H1 (cell line): ENCODE measurements at regions not wholly inside any gene's neighbourhood (a gene's known extent, or its start where the extent isn't known, plus 50 kb on each side); places are given as distances from the start of the nearest gene placed in this dataset.

ENCODE experiments used
- ATF3 ChIP-seq: IDR thresholded peaks from 2 replicates; pipeline ENCODE4 v1.6.1; 2011; ENCODE audit warnings: low read depth, mild to moderate bottlenecking, low read length; ENCODE audit not compliant: insufficient read depth
- BCL11A ChIP-seq, 2 experiments: IDR thresholded peaks; one replicate each; pipeline ENCODE4 v1.6.1; 2011; ENCODE audit warnings: low read depth in 2 of 2, low read length in 2 of 2, mild to moderate bottlenecking in 2 of 2
- CHD1 ChIP-seq: IDR thresholded peaks from 2 replicates; pipeline ENCODE4 v1.6.1; 2012; ENCODE audit warnings: low read depth, low read length, improper control_type of control experiment
- CHD2 ChIP-seq: IDR thresholded peaks from 2 replicates; pipeline ENCODE4 v1.6.1; 2012; ENCODE audit warnings: low read length, improper control_type of control experiment
- E2F6 ChIP-seq: IDR thresholded peaks from 2 replicates; pipeline ENCODE4 v1.6.1; 2012; ENCODE audit warnings: inconsistent platforms
- EP300 ChIP-seq, 2 experiments: IDR thresholded peaks; 1 replicate in 1 of 2; 2 replicates in 1 of 2; pipeline ENCODE4 v1.6.1; 2011 to 2012; ENCODE audit warnings: low read depth in 2 of 2, low read length in 2 of 2, mild to moderate bottlenecking in 2 of 2, borderline replicate concordance in 1 of 2, inconsistent platforms in 1 of 2, moderate library complexity in 1 of 2
- EZH2 ChIP-seq: fragments of 200-600 bp; sonication (generic); IDR thresholded peaks from 2 replicates; pipeline ENCODE4 v1.7.1; 2012; ENCODE audit warnings: low read depth, mild to moderate bottlenecking, moderate library complexity, low read length, inconsistent platforms; ENCODE audit not compliant: severe bottlenecking
- HDAC2 ChIP-seq, 2 experiments: fragments of 300-600 bp in 1 of 2; sonication (generic) in 1 of 2; IDR thresholded peaks; 2 replicates each; pipeline ENCODE4 v1.6.1; 2011 to 2012; ENCODE audit warnings: low read depth in 2 of 2, low read length in 2 of 2, mild to moderate bottlenecking in 2 of 2, moderate library complexity in 2 of 2, borderline replicate concordance in 1 of 2, inconsistent platforms in 1 of 2
- JUN ChIP-seq: IDR thresholded peaks from 2 replicates; pipeline ENCODE4 v1.6.1; 2011; ENCODE audit warnings: low read depth, mild to moderate bottlenecking, improper control_type of control experiment, low read length
- KDM1A ChIP-seq: fragments of 200-600, 300-600 bp; sonication (generic); IDR thresholded peaks from 2 replicates; pipeline ENCODE4 v1.7.1; 2016; ENCODE audit warnings: mild to moderate bottlenecking, low read length, borderline replicate concordance
- NANOG ChIP-seq: IDR thresholded peaks from 2 replicates; pipeline ENCODE4 v1.6.1; 2011; ENCODE audit warnings: low read length, low read depth, mild to moderate bottlenecking, inconsistent platforms; ENCODE audit not compliant: insufficient read depth, poor library complexity, severe bottlenecking
- NRF1 ChIP-seq: IDR thresholded peaks from 2 replicates; pipeline ENCODE4 v1.6.1; 2011; ENCODE audit warnings: mild to moderate bottlenecking, low read depth, low read length, improper control_type of control experiment
- POU5F1 ChIP-seq: IDR thresholded peaks from 2 replicates; pipeline ENCODE4 v1.6.1; 2011; ENCODE audit warnings: low read depth, mild to moderate bottlenecking, low read length, moderate library complexity
- RBBP5 ChIP-seq: IDR thresholded peaks from 2 replicates; pipeline ENCODE4 v1.7.1; 2012; ENCODE audit warnings: low read depth, mild to moderate bottlenecking, inconsistent platforms, low read length, moderate library complexity, borderline replicate concordance
- RNF2 ChIP-seq: fragments of 200-900, 300-1000 bp; sonication (generic); IDR thresholded peaks from 2 replicates; pipeline ENCODE4 v1.7.1; 2016; ENCODE audit warnings: borderline replicate concordance, low read depth, mild to moderate bottlenecking, antibody characterized with exemption, low read length; ENCODE audit not compliant: poor library complexity, severe bottlenecking; ENCODE audit errors: missing control alignments
- SAP30 ChIP-seq: fragments of 300-600 bp; sonication (generic); IDR thresholded peaks from 2 replicates; pipeline ENCODE4 v1.7.1; 2012; ENCODE audit warnings: low read length, moderate library complexity, mild to moderate bottlenecking, inconsistent platforms; ENCODE audit not compliant: insufficient read depth, insufficient replicate concordance
- SIRT6 ChIP-seq: IDR thresholded peaks from one replicate; pipeline ENCODE4 v1.7.1; 2012; ENCODE audit warnings: low read length, inconsistent platforms
- SIX5 ChIP-seq: IDR thresholded peaks from 2 replicates; pipeline ENCODE4 v1.6.1; 2011; ENCODE audit warnings: mild to moderate bottlenecking, low read depth, low read length
- SP2 ChIP-seq: IDR thresholded peaks from 2 replicates; pipeline ENCODE4 v1.6.1; 2012; ENCODE audit warnings: mild to moderate bottlenecking, low read length, inconsistent platforms
- SRF ChIP-seq: IDR thresholded peaks from 2 replicates; pipeline ENCODE4 v1.6.1; 2011; ENCODE audit warnings: mild to moderate bottlenecking, low read depth, low read length, moderate library complexity
- SUZ12 ChIP-seq: fragments of 200-600 bp; sonication (generic); IDR thresholded peaks from 2 replicates; pipeline ENCODE4 v1.6.1; 2012; ENCODE audit warnings: mild to moderate bottlenecking, inconsistent platforms, low read length, moderate library complexity, mixed read lengths
- TBP ChIP-seq: IDR thresholded peaks from 2 replicates; pipeline ENCODE4 v1.6.1; 2011; ENCODE audit warnings: low read depth, low read length, improper control_type of control experiment

GRCh38 chr4:84050015-84050414 lies 449.1 kb downstream of the NKX6-1 start (continued):
- TF ChIP-seq SUZ12 = no peak
- no peak for TF ChIP-seq CHD1
- no peak for TF ChIP-seq JUN
- TF ChIP-seq SIRT6 = no peak
- no peak for TF ChIP-seq SAP30
- TF ChIP-seq ATF3 = no peak
- TF ChIP-seq KDM1A = no peak
- TF ChIP-seq SP2 = no peak
- no peak for TF ChIP-seq EP300 (IDR thresholded peaks at IDR 0.05; ENCODE audit: borderline replicate concordance in 1 of 2, low read depth in 2 of 2, low read length in 2 of 2)
- no peak for TF ChIP-seq E2F6
- no peak for TF ChIP-seq RBBP5
- TF ChIP-seq SIX5 = no peak
- no peak for TF ChIP-seq SRF
- TF ChIP-seq RNF2 = no peak
- 0 out of 4 replicates have a peak, but pooled peaks of 1 of the 2 experiments have one; percentile 33 for TF ChIP-seq HDAC2 (IDR thresholded peaks at IDR 0.05; ENCODE audit: borderline replicate concordance in 1 of 2, low read depth in 2 of 2, low read length in 2 of 2)
- no peak for TF ChIP-seq EZH2
- TF ChIP-seq CHD2 = no peak
- TF ChIP-seq NRF1 = no peak
- no peak for TF ChIP-seq BCL11A (IDR thresholded peaks at IDR 0.05; ENCODE audit: low read depth in 2 of 2, low read length in 2 of 2)
- peak; percentile 16 for TF ChIP-seq NANOG
- no peak for TF ChIP-seq POU5F1
- TF ChIP-seq TBP = peak; percentile 62; the same call in 1 of the 2 replicates
